GM12892 (cell line): ENCODE measurements at regions not wholly inside any gene's neighbourhood (a gene's known extent, or its start where the extent isn't known, plus 50 kb on each side); places are given as distances from the start of the nearest gene placed in this dataset.
A peak's percentile ranks its signal among the peaks of the same experiment; 100 is the strongest.

ENCODE experiments used
- DNase-seq: peaks from one replicate; pipeline ENCODE4 v3.0.0; 2011; ENCODE audit not compliant: insufficient read length
- FAIRE-seq: peaks from 2 replicates; lab custom pipeline; 2011; peaks lifted over from hg19 to GRCh38; lab: Jason Lieb, UNC
- POLR2A ChIP-seq: IDR thresholded peaks from 2 replicates; pipeline ENCODE4 v1.6.1; 2011; ENCODE audit warnings: low read depth, low read length, control low read depth
- POLR2AphosphoS5 ChIP-seq: IDR thresholded peaks from 2 replicates; pipeline ENCODE4 v1.6.1; 2011; ENCODE audit warnings: low read depth, low read length, control low read depth
- TAF1 ChIP-seq: IDR thresholded peaks from 2 replicates; pipeline ENCODE4 v1.6.1; 2011; ENCODE audit warnings: low read depth, mild to moderate bottlenecking, control low read depth, low read length, borderline replicate concordance

GRCh38 chr2:41659758-41660157, 388.1 kb upstream of the PKDCC start:
- DNase-seq (no peak), FAIRE-seq (no peak)
- TF ChIP-seq POLR2AphosphoS5 (no peak), POLR2A (no peak), TAF1 (no peak)

GRCh38 chr2:41662461-41662860, 385.4 kb upstream of the PKDCC start:
- FAIRE-seq: no peak
- TF ChIP-seq TAF1 (no peak), POLR2AphosphoS5 (no peak), POLR2A (no peak)
- no peak for DNase-seq

- no peak for TF ChIP-seq TAF1
- no peak for TF ChIP-seq POLR2A
- no peak for TF ChIP-seq POLR2AphosphoS5
- no peak for DNase-seq
- no peak for FAIRE-seq
Measured at GRCh38 chr2:41663056-41663455, 384.8 kb upstream of the PKDCC start.

- DNase-seq (no peak), FAIRE-seq (no peak)
- TF ChIP-seq POLR2AphosphoS5 (no peak), TAF1 (no peak), POLR2A (no peak)
Measured at GRCh38 chr2:41668529-41668928, 379.3 kb upstream of the PKDCC start.

GRCh38 chr2:41678639-41679038, 369.2 kb upstream of the PKDCC start:
- FAIRE-seq (no peak), DNase-seq (no peak)
- TF ChIP-seq TAF1 (no peak), POLR2A (no peak), POLR2AphosphoS5 (no peak)

- FAIRE-seq (no peak), DNase-seq (no peak)
- TF ChIP-seq TAF1 (no peak), POLR2A (no peak), POLR2AphosphoS5 (no peak)
Measured at GRCh38 chr2:41686156-41686555, 361.7 kb upstream of the PKDCC start.

GRCh38 chr2:41691561-41691960, 356.3 kb upstream of the PKDCC start:
- DNase-seq (no peak), FAIRE-seq (no peak)
- TF ChIP-seq TAF1: no peak
- TF ChIP-seq POLR2A: no peak
- no peak for TF ChIP-seq POLR2AphosphoS5

GRCh38 chr2:41694536-41695049, 353.2 kb upstream of the PKDCC start:
- TF ChIP-seq TAF1 (no peak), POLR2A (no peak), POLR2AphosphoS5 (no peak)
- no peak for FAIRE-seq

GRCh38 chr2:41695198-41696113, 352.4 kb upstream of the PKDCC start:
- DNase-seq: no peak
- no peak for FAIRE-seq
- TF ChIP-seq TAF1: no peak
- TF ChIP-seq POLR2AphosphoS5: no peak
- TF ChIP-seq POLR2A: no peak

More at GRCh38 chr2:41694536-41695049, 353.2 kb upstream of the PKDCC start:
- DNase-seq: no peak

GRCh38 chr2:41697389-41697788, 350.4 kb upstream of the PKDCC start:
- DNase-seq: no peak
- no peak for FAIRE-seq
- TF ChIP-seq TAF1 (no peak), POLR2AphosphoS5 (no peak), POLR2A (no peak)

GRCh38 chr2:41698678-41699422, 349.0 kb upstream of the PKDCC start:
- DNase-seq (no peak), FAIRE-seq (peak; percentile 58)
- TF ChIP-seq TAF1 (no peak), POLR2AphosphoS5 (no peak), POLR2A (no peak)

- TF ChIP-seq TAF1: no peak
- FAIRE-seq: no peak
- DNase-seq: no peak
Measured at GRCh38 chr2:41701231-41701630, 346.6 kb upstream of the PKDCC start.
